Fibroblast of peridontal ligament (primary cell): ENCODE measurements at regions not wholly inside any gene's neighbourhood (a gene's known extent, or its start where the extent isn't known, plus 50 kb on each side); places are given as distances from the start of the nearest gene placed in this dataset.

Source experiments
- DNase-seq: peaks from one replicate; pipeline ENCODE4 v3.0.0-alpha.2; 2010; ENCODE audit errors: extremely low read depth

DNA sequence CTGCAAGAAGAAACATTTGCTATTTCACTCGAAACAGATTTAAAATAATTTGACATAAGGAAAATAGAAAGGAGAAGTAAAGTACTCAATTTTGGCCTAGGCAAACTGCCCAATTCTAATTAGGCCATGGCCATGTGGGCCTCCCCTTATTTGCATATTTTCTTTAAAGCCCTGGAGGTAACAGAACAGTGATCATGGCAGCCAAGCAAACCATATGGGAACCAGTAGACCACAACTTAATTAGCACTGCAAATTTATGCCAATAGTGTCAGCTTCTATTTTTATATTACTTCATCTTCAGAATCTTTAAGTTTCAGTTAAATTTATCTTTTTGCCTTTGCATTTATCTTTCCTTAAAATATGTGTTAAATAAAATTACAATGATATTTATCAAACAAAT, 63.3 kb upstream of the THSD7A start:
- no peak for DNase-seq

DNA sequence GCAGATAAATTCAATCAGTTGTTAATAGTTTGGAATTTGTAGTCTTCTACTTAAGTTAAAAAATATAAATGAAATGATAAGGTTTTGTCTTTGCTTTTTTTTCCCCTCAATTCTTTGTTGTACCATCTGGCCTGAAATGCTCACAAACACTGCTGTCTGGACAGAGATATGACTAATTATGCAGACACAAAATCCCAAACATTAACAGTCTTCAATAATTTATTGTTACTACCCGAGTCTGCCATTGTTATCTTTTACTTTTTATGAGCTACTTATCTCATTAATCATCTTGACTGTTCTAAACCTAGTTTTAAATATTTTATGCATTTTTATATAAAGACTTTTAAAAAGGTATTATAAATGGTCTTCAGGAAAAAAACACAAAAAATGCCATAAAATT, 64.7 kb upstream of the THSD7A start:
- DNase-seq: no peak

DNA sequence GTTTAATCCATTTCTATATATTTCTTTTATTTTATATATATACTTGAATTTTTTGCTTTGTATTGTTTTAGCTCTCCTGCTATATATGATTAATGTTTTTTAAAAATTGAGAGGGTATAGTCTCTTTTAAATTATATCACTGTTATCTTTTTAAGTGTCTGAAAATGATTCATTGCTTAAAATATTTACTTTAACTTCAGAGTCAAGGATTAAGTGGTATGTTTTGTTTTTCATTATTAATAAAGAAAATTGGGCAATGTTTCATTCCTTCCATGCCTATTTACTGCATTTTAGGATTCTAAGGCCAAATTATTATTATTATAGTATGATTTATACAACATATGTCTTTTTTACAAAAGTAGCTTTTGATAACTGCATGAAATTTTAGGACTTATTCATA, 67.2 kb upstream of the THSD7A start:
- no peak for DNase-seq

DNA sequence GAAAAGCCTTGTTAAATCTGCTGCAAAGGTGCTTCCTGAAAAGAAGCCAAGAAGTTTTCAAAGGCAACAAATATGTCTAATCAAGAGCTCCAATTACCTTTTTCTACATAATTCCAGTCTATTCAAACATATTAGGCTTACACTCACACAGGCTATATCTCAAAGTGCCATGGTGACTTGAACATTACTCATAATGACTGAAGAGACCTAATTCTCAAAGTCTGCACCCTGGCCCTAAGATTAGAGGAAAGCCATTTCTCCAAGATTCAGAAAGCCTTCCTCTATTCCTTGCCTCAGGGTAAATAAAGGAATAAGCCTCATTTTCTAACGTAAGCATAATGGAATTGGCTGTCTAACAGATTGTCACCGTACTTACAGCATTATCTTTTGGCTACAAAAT, 78.3 kb upstream of the THSD7A start:
- no peak for DNase-seq

DNA sequence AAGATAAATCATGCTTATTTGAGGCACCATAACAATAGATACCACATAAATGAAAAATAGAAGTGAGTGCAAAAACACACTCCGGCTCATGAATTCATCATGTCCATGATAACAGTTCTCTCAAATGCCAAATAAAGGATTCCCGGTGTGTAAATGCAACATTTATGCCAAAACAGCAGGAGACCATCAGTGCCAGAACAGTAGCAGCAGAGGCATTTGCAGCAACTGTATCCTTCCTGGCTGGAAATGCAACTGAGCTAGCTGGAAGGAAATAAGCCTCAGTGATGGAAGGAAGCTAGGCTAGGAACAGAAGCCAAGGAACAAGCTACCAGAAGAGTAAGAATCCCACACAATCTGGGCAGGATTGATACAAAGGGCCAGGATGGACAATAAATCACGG, 79.9 kb upstream of the THSD7A start:
- no peak for DNase-seq

DNA sequence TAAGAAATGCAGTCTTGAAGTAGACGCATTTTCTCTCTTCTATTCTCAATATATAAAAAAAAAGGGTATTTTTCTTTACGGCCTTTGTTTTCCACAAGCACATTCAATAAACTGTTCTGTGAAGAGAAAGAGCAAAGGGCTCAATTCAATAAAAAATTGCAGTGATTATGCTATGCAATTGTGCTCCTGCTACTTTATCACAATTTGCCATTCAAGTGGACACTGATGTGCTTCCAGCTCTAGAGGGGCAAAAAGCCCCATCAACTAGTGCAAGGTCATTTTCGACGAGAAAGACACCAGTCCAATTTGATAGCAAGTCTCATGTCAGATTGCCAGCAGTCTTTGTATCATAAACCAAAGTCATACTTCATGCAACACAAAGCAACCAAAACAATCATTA, 82.6 kb upstream of the THSD7A start:
- no peak for DNase-seq

DNA sequence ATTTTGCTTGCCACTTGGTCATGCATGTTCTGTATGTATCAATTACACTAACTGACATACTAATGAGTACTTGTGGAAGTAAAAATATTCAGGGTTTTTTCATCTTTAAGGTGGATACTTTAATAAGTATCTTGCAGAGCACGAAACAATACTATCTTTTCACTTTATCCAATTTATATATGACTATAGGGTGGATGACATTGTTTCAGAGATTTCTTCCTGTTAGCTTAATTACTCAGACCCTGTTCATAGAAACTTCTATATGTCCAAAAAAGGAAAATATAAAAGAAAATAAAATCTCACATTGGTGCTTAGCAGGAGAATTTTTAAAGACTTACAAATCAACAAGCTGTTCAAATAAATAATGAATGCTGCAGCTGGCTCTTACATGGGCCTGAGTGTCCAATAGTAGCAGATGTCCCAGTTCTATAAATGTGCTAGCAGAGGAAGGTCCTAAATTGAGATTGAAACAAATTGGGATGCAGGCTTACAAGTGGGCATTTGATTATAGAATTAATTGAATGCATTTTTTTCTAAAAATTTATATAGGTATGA, 91.5 kb upstream of the THSD7A start:
- no peak for DNase-seq

DNA sequence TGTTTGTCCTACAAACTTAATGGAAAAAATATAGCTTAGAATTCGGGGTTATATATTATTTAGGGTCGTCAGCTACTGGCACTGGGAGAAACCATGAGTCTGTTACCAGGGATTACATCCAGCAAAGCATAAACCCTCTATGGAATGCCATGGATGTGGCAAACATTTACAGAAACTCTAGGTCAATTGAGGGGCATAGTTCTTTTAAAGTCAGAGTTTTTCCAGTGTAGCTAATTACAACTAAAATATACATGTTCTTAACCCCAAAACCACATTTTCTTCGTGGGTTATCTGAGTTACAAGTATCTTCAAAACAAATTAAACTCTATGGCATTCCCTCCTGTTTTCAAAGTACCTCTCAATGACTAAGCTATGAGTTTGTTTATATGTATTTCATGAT, 99.3 kb upstream of the THSD7A start:
- DNase-seq: peak; percentile 2

DNA sequence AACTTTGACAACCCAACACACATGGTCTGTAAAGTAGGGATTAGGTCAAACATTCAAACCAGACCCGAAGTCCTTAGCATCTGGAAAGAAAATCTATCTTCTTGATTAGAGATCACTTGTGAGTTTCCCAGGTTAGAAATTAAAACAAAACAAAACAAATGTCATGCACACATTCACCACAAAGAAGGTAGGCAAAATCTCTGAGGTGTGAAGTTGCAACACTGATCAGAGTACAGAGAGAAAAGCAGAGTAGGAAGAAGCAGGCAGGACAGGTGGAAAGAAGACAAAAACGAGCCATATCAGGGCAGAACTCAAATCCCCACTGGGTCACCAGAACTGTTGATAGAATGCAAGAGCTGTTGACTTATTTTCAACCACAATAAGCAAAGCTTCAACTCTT, 102.8 kb upstream of the THSD7A start:
- DNase-seq: no peak

DNA sequence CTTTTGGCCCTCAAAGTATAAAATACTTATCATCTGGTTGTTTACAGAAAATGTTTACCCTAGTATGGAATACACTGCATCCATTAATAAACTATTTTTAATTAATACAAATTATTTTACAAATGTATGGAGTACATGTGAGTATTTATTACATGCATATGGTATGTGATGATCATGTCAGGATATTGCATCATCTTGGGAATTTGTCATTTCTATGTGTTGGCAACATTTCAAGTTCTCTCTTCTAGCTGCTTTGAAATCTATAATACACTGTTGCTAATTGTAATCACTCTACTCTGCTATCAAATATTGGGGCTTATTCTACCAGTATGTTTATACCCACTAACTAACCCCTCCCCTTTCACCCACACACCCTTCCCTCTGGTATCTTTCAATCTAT, 103.9 kb upstream of the THSD7A start:
- DNase-seq: no peak

DNA sequence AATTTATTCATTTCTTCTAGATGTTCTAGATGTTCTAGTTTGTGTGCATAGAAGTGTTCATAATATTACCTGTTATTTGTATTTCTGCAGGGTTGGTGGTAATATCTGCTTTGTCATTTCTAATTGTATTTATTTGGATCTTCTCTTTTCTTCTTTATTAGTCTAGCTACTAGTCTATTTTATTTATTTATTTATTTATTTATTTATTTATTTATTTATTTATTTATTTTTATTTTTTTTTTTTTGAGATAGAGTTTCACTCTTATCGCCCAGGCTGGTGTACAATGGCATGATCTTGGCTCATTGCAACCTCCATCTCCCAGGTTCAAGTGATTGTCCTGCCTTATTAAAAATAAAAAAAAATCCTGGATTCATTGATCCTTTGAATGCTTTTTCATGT, 114.8 kb upstream of the THSD7A start:
- no peak for DNase-seq

DNA sequence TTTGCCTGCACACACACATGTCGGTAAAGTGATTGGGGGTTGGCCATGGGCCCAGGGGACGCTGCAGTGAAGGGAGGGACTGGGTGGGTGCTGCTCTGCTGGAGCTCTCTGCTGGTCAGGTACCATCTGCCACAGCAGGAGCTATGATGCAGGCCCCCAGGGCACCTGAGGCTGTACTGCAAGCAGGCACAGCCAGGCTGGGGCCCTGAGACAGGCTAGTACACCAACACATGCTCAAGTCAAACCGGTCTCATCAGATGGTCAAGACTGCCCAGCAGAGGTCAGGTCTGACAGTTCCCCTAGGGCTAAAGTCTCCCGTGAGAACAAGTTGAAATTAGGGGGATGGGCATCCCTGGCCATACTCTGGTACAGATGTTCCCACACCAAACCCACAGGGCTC, 118.3 kb upstream of the THSD7A start:
- DNase-seq: no peak

DNA sequence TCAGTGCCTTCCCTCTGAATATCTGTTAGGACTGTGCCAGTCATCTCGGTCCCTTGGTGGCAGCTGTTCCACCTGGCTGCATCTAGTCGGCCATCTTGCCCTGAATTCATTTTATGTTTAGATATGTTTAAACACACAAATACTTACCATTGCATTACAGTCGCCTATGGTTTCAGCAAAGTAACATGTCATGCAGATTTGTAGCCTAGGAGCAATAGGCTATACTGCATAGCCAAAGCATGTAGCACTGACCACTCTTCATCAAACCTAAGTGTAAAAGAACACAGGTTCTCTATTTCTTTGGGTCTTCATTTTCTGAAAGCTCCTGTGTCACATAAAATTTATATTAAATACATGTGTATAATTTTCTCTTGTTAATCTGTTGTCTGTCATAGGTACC, 118.9 kb upstream of the THSD7A start:
- no peak for DNase-seq

DNA sequence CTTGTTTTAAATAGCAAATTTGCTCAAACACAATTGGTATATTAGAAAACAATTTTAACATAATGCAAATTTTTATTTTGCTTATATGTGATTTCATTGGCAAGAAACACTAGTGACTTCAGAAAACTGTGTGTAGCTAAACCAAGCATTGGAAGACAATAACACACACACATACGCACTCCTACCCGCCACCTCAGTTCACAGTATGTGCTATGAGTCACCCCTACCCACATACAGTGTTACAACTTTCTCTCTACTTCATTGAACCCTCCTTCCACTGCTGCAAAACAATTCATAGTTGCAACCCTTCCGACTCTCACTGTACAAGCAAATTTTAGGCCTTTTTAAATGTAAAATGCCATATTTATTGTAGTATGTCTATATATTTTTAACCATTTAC, 119.9 kb upstream of the THSD7A start:
- no peak for DNase-seq

DNA sequence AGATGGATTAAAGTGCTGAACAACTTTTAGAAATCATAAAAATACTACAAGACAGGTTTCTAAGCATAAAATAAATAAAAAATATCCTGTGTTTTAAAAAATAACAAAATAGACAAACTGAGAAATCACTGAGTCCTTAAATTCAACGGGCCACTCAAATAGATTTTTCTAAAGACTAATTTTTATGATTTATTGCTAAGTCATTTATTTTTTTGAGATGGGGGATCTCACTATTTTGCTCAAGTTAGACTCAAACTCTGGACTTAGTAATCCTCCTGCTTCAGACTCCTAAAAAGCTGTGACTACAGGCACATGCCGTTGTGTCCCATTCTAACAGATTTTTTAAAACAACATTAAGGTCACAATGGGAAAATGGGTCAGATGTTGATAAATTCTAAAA, 121.0 kb upstream of the THSD7A start:
- no peak for DNase-seq

DNA sequence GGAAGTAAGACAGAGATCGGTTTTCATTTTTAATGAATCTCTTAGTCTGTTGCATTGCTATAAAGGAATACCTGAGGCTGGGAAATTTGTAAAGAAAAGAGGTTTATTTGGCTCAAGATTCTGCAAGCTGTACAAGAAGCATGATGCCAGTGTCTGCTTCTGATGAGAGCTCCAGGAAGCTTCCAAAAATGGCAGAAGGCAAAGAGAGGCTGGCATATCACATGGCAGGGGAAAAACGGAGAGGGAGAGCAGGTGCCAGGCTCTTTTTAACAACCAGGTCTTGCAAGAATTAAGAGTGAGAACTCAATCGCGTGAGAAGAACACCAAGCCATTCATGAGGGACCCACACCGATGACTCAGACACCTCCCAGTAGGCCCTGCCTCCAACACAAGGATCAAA, 125.0 kb upstream of the THSD7A start:
- no peak for DNase-seq

DNA sequence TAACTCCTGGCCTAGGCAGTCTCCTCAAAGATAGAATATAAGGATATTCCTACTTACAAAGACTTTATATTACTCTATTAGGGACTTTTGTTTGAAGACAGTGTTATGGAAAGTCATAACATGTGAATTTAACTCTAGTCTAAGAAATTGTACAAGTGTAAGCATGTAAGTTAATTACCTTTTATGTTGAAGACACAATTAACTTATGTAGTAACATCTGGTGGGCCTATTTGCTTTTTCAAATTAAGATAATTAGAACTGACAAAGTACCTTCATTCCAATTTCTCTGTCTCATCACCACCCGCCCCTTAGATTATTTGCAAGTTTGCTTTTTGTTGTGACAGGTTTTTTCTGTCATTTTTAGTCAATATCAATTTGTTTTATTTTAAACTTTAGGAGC, 126.0 kb upstream of the THSD7A start:
- DNase-seq: no peak

DNA sequence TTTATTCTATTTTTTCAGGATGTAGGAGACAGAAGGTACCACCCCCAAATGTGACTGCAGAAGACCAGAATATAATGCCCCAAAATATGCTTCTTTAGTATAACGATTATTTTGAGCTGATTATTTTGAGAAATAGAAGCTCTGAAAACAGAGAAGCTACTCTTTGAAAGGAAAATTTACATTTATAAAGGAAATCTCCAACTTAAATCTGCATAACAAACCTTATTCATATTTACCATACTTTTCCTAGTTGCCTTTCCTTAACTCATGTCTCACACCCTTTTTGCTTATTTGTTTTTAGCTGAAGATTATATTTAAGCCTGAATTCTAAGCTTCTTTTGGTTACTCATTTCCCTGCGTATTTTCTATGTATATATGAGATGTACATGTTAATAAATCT, 127.1 kb upstream of the THSD7A start:
- no peak for DNase-seq

DNA sequence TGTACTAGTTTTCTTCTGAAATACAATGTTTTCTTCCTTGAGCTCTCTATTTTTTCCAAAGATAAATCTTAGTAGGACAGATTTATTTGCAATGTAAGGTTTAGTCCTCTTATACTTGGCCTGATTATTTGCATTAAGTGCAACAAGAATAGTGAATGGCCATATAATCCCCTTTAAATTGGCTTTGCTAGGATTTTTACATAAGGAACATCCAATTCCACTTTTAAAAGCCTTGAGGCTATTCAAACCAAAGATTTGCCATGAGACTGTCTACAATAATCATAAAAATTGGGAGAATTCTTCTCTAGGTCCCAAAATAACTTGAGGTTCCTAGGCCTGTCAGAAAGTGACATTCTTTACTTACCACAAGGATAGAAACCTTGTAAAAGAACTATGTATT, 128.6 kb upstream of the THSD7A start:
- no peak for DNase-seq

DNA sequence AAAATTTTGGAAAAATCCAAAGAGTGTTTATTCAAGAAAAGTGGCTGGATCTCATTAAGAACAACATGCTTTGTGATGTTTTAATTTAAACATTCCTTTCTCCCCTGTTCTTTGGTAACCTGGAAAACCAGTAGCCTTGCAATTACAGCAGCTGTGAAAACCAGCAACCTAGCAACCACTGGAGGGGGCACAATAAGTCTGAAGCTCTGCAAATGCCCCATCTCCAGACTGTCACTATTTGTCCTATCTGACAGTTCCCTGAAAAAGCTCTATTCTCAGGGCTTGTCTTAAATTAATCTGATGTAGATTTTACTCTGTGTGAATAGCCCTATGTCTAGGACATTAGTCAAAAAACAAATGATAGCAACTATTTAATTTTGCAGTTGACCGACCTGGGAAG, 137.6 kb upstream of the THSD7A start:
- no peak for DNase-seq

DNA sequence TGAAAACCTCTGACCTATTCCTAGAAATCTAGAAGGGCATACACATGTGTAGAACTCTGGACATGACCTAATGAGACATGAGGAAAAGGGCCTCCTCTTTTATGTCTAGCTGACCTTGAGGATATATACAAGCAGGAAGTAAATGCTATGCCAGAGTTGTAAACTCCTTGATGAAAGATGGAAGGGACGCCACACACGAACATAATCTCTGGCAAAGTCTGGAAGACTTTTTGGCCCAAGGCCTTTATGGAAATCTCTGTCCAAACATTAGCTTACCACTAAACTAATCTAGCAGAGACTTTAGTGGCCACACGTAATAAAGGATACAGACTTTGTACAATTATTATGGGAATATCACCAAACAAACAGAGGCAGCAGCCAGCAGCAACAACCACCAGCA, 138.1 kb upstream of the THSD7A start:
- no peak for DNase-seq

DNA sequence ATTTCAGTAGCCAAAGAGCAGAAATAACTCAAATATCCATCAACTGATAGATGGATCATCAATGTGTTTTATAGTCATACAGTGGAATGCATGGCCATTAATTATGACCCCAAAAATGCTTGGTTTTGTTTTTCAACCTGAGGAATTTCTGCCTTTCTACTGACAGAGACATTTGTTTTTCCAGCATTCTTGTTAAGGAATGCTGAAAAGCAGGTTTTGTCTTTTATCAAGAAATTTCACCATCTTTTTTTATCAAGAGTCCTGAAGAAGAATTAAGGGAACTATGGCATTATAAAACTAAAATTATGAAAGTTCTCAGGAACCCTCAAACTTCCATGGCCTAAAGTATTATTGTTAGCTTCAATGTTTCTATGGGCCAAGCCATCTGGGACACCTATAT, 153.4 kb upstream of the THSD7A start:
- DNase-seq: no peak

DNA sequence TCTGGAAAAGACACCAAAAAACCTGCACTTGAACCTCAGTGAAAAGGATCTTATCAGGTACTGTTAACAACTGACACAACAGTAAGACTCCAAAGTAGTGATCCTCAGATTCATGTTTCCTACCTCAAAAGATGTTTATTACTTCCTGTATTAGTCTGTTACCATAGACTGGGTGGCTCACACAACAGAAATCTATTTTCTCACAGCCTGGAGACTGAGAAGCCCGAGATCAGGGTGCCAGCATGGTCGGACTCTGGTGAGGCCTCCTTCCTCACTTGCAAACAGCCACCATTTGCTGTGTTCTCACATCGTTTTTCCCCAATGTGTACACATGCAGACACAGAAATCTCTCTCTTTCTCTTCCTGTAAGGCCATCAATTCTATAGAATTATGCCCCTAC, 154.0 kb upstream of the THSD7A start:
- DNase-seq: no peak

DNA sequence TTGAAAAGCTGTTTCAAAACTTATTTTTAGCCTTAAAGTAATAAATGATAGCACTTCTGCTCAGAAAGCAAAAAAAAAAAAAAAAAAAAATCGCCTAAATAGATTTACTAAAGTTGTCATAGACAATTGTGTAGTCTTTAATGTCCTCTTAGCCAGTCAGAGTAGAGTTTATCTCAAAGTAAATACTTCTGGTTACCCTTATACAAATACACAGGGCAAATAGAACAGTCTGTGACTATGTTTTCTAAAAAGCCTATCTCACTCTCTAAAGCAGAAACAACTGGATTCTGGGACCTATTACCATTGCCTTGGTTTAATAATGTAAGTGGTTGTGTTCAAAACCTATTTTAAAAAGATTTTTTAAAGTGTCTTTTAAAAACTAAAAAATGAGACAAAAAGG, 156.2 kb upstream of the THSD7A start:
- no peak for DNase-seq

DNA sequence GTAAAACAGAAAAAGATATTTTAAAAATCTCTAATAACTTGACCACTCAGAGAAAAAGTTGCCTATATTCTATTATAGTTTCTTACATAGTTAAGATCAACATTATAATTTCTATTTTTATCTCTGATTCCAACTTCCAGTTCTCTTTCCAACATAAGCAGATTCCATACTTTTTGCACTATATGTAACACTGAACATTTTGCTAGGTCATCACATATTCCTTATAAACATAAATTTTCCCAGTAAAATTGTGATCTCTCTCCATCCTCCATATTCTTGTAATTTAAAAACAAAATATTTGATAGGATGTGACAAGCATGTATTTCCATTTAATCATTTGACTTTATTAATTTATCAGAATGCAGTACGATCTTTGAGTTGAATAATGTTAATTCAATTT, 170.4 kb upstream of the THSD7A start:
- DNase-seq: no peak
